ENCODE measurements at regions not wholly inside any gene's neighbourhood (a gene's known extent, or its start where the extent isn't known, plus 50 kb on each side); places are given as distances from the start of the nearest gene placed in this dataset.

GRCh38 chr6:137424251-137424650 lies 69.9 kb downstream of the OLIG3 start (continued):
- TF ChIP-seq ARID4B (CRISPR knock-in tag; IDR thresholded peaks at IDR 0.05; ENCODE audit: borderline replicate concordance) (no peak), MYBL2 (CRISPR knock-in tag; IDR thresholded peaks at IDR 0.05) (no peak), ETV6 (CRISPR knock-in tag; IDR thresholded peaks at IDR 0.05) (no peak), ZNF671 (CRISPR knock-in tag; IDR thresholded peaks at IDR 0.05) (no peak), FOXP1 (CRISPR knock-in tag; IDR thresholded peaks at IDR 0.05; ENCODE audit: borderline replicate concordance) (no peak), ZNF423 (CRISPR knock-in tag; IDR thresholded peaks at IDR 0.05) (no peak), E2F5 (CRISPR knock-in tag; IDR thresholded peaks at IDR 0.05) (no peak), IRF1 (CRISPR knock-in tag; IDR thresholded peaks at IDR 0.05) (no peak)

- peak; percentile 96 for ATAC-seq
- peaks cover 3% of the 10 kb centered on the region; the same call in 1 of the 2 replicates for H3K36me3 Mint-ChIP-seq
- H3K27ac Mint-ChIP-seq: peak overlapping the region; percentile 89
- H3K9me3 Mint-ChIP-seq: peaks cover 5% of the 10 kb centered on the region; the same call in 1 of the 2 replicates
- peak overlapping the region; percentile 38 for H3K4me3 Mint-ChIP-seq
- peaks cover 41% of the 10 kb centered on the region for H3K4me1 Mint-ChIP-seq
- DNase-seq (ENCODE audit: low spot score): peak; percentile 62
- no peaks in the 10 kb centered on the region; the same call in 1 of the 2 replicates for H3K27me3 Mint-ChIP-seq (ENCODE audit: low read depth)
- ChIA-PET CTCF (interaction anchor here (0.6 to 1.5 kb wide), 3 partner anchors 8 to 1100 kb away, joined by 3 to 7 read pairs (median 4); no protein-coding TSS in a partner anchor), POLR2A (no interaction called here)
- TF ChIP-seq TEAD1 (CRISPR knock-in tag; IDR thresholded peaks at IDR 0.05) (peak; percentile 87; the same call in 1 of the 2 replicates), AFF4 (CRISPR knock-in tag; IDR thresholded peaks at IDR 0.05; ENCODE audit: borderline replicate concordance) (no peak), MYBL2 (CRISPR knock-in tag; IDR thresholded peaks at IDR 0.05) (no peak), MXD4 (CRISPR knock-in tag; IDR thresholded peaks at IDR 0.05; ENCODE audit: borderline replicate concordance) (no peak), CREM (CRISPR knock-in tag; IDR thresholded peaks at IDR 0.05) (no peak), SP1 (CRISPR knock-in tag; conservative IDR thresholded peaks at IDR 0.05) (0 out of 2 replicates have a peak, but pooled peaks have one; percentile 37), KAT7 (CRISPR knock-in tag; IDR thresholded peaks at IDR 0.05; ENCODE audit: borderline replicate concordance) (no peak), ERG (CRISPR knock-in tag; IDR thresholded peaks at IDR 0.05) (no peak), ZBTB43 (CRISPR knock-in tag; IDR thresholded peaks at IDR 0.05) (0 out of 2 replicates have a peak, but pooled peaks have one; percentile 36), ATF1 (CRISPR knock-in tag; IDR thresholded peaks at IDR 0.05) (no peak), ARID4B (CRISPR knock-in tag; IDR thresholded peaks at IDR 0.05; ENCODE audit: borderline replicate concordance) (peak; percentile 77; the same call in 1 of the 2 replicates)
Measured at GRCh38 chr6:137423451-137424168, 70.6 kb downstream of the OLIG3 start.
